T-helper 1 cell treated with Interleukin-12 subunit alpha and Interleukin-12 subunit beta and Interleukin-4 antibody, amounts not matched to agents 30 μg/mL and 1 μg/mL, for 36 hours (primary cell): ENCODE measurements at regions not wholly inside any gene's neighbourhood (a gene's known extent, or its start where the extent isn't known, plus 50 kb on each side); places are given as distances from the start of the nearest gene placed in this dataset.
"Not testable (repeated sequence)": the region's sequence is repeated elsewhere in the genome, so short reads cannot be mapped to it uniquely, and the experiment has no call there.

ENCODE experiments used
- H3K27ac Mint-ChIP-seq: one replicate; pipeline ENCODE4 v1.8.0; 2021; ENCODE audit warnings: mild to moderate bottlenecking, mixed read lengths
- H3K27me3 Mint-ChIP-seq: one replicate; pipeline ENCODE4 v1.8.0; 2021; ENCODE audit warnings: low read depth, mixed read lengths
- H3K36me3 Mint-ChIP-seq: one replicate; pipeline ENCODE4 v1.8.0; 2021; ENCODE audit warnings: low read depth, mixed read lengths
- H3K4me1 Mint-ChIP-seq: one replicate; pipeline ENCODE4 v1.8.0; 2021; ENCODE audit warnings: low read depth, mixed read lengths
- H3K4me3 Mint-ChIP-seq: one replicate; pipeline ENCODE4 v1.8.0; 2021; ENCODE audit warnings: mild to moderate bottlenecking, moderate library complexity, mixed read lengths
- H3K9me3 Mint-ChIP-seq: one replicate; pipeline ENCODE4 v1.8.0; 2021; ENCODE audit warnings: mixed read lengths

DNA sequence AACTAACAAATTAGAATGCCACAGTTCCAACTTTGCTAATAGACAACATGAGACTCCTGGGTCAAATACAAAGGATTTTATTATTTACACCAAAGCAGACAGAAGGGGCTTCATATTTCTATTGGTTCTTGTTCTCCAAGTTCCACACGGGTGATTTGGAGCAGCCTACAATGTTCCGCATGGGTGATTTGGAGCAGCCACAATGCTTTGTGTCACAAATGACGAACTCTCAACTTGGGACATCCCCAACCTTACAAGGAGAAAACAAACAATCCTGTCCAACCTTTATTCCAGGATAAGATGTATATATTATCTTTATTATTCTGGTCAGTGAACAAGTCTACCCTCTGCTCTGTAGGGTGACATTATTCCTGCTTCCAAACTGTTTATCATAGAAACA lies 694.3 kb upstream of the MGAT4C start:
- no peaks in the 10 kb centered on the region for H3K9me3 Mint-ChIP-seq
- no peak overlapping the region for H3K27ac Mint-ChIP-seq
- no peak overlapping the region for H3K4me3 Mint-ChIP-seq
- no peaks in the 10 kb centered on the region for H3K4me1 Mint-ChIP-seq
- no peaks in the 10 kb centered on the region for H3K36me3 Mint-ChIP-seq
- no peaks in the 10 kb centered on the region for H3K27me3 Mint-ChIP-seq

DNA sequence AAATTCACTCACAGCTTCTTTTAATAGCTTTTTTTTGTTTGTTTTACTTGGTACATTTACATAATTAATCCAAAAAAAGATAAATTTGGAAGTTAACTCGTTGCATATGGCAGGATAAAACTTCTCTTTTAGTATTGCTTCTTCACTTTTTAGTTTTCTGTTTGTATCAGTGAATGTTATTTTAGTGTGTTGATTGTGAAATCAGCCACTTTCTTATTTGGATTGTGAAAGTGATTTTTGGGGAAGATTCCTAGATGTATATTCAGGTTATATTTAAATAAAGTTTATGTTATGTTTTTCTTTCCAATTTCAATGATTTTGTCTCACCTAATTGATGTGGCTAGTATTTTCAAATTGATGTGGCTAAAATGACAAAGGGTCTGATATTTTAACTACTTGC lies 693.9 kb upstream of the MGAT4C start:
- H3K27me3 Mint-ChIP-seq = no peaks in the 10 kb centered on the region
- no peak overlapping the region for H3K27ac Mint-ChIP-seq
- H3K36me3 Mint-ChIP-seq = no peaks in the 10 kb centered on the region
- H3K9me3 Mint-ChIP-seq = no peaks in the 10 kb centered on the region
- no peak overlapping the region for H3K4me3 Mint-ChIP-seq
- no peaks in the 10 kb centered on the region for H3K4me1 Mint-ChIP-seq

DNA sequence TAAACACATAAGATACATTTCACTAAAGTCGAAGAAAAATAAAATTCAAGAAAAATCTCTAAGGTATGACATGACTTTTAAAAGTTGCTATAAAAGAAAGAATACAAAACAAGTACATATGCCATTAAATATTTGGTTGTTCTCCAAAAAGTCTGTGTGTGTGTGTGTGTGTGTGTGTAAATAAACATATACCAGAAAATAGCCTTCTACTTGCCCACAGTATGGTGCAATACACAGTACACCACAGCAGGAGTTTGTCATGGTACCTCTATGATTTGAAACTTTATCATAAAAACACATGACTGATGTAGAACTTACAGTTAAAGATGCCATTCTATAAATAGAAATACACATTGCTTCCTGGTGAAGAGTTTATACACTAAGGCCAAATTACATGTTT lies 692.7 kb upstream of the MGAT4C start:
- Mint-ChIP-seq H3K27ac (no peak overlapping the region), H3K4me1 (no peaks in the 10 kb centered on the region), H3K27me3 (no peaks in the 10 kb centered on the region), H3K9me3 (no peaks in the 10 kb centered on the region), H3K36me3 (no peaks in the 10 kb centered on the region), H3K4me3 (no peak overlapping the region)

GRCh38 chr12:86945685-86946196 lies 689.5 kb upstream of the MGAT4C start:
- Mint-ChIP-seq H3K9me3 (peaks cover 16% of the 10 kb centered on the region), H3K27ac (no peak overlapping the region), H3K27me3 (no peaks in the 10 kb centered on the region), H3K4me3 (no peak overlapping the region), H3K36me3 (no peaks in the 10 kb centered on the region), H3K4me1 (no peaks in the 10 kb centered on the region)

DNA sequence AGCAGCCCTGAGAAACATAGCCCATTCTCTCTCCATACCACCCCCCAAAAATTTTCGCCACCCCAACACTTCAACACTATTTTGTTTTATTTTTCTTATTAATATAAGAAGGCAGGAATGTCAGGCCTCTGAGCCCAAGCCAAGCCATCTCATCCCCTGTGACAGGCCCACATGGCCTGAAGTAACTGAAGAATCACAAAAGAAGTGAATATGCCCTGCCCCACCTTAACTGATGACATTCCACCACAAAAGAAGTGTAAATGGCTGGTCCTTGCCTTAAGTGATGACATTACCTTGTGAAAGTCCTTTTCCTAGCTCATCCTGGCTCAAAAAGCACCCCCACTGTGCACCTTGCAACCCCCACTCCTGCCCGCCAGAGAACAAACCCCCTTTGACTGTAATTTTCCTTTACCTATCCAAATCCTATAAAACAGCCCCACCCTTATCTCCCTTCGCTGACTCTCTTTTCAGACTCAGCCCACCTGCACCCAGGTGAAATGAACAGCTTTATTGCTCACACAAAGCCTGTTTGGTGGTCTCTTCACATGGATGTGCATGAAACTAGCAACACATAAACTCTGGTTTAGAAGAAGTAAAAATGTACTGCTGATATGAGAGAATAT lies 688.1 kb upstream of the MGAT4C start:
- not testable (repeated sequence) for H3K4me3 Mint-ChIP-seq, H3K27me3 Mint-ChIP-seq, H3K36me3 Mint-ChIP-seq, H3K27ac Mint-ChIP-seq, H3K4me1 Mint-ChIP-seq
- H3K9me3 Mint-ChIP-seq = peaks cover 24% of the 10 kb centered on the region

DNA sequence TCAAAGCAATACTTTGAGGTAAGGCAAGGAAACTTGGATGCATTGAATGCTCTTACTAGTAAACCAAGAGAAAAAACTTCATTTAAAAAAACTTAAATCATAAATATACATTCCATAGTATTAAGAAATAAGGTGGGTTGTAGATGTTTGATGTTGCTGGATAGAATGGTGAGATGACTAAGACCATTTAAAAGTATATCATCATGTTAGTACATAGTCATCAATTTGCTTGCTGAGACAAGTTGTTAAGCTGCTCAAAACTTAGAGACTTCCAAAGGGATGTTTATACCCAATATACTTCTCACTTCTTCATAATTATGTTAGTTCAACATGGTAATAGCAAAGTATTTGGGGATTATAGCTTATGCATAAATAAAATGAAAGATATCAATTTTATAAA lies 675.5 kb upstream of the MGAT4C start:
- Mint-ChIP-seq H3K4me1 (no peaks in the 10 kb centered on the region), H3K9me3 (peaks cover 5% of the 10 kb centered on the region), H3K4me3 (no peak overlapping the region), H3K27me3 (no peaks in the 10 kb centered on the region), H3K36me3 (no peaks in the 10 kb centered on the region), H3K27ac (no peak overlapping the region)

GRCh38 chr12:86929962-86930361 lies 673.8 kb upstream of the MGAT4C start:
- no peak overlapping the region for H3K4me3 Mint-ChIP-seq
- H3K36me3 Mint-ChIP-seq = no peaks in the 10 kb centered on the region
- H3K27ac Mint-ChIP-seq = no peak overlapping the region
- H3K27me3 Mint-ChIP-seq = no peaks in the 10 kb centered on the region
- no peaks in the 10 kb centered on the region for H3K4me1 Mint-ChIP-seq
- peaks cover 5% of the 10 kb centered on the region for H3K9me3 Mint-ChIP-seq

DNA sequence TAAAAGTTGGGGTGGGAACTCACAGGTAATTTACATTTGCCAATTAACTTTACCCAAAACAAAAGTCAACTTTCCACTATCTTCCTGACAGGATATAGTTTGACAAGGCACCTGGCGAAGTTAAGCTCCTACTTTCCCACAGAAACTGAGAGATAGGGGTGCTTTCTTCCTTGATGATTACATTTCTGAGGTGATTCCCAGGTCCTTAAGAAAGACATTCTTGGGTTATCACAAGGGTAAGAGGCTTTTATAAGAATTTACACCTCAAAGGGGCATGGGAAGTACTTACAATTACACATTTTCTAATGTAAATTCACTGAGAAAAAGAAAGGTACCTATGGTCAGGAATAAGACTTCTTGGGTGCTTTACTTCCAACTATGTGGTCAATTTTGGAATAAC lies 660.9 kb upstream of the MGAT4C start:
- Mint-ChIP-seq H3K4me1 (no peaks in the 10 kb centered on the region), H3K36me3 (no peaks in the 10 kb centered on the region), H3K9me3 (peaks cover 4% of the 10 kb centered on the region), H3K27ac (no peak overlapping the region), H3K27me3 (no peaks in the 10 kb centered on the region), H3K4me3 (no peak overlapping the region)

- Mint-ChIP-seq H3K4me3 (no peak overlapping the region), H3K27me3 (no peaks in the 10 kb centered on the region), H3K9me3 (no peaks in the 10 kb centered on the region), H3K36me3 (no peaks in the 10 kb centered on the region), H3K4me1 (no peaks in the 10 kb centered on the region), H3K27ac (no peak overlapping the region)
These were observed 658.5 kb upstream of the MGAT4C start for GRCh38 chr12:86914721-86915120.

- no peaks in the 10 kb centered on the region for H3K4me1 Mint-ChIP-seq
- H3K4me3 Mint-ChIP-seq = no peak overlapping the region
- no peaks in the 10 kb centered on the region for H3K9me3 Mint-ChIP-seq
- no peak overlapping the region for H3K27ac Mint-ChIP-seq
- H3K27me3 Mint-ChIP-seq = no peaks in the 10 kb centered on the region
- H3K36me3 Mint-ChIP-seq = no peaks in the 10 kb centered on the region
These were observed 655.8 kb upstream of the MGAT4C start for GRCh38 chr12:86911973-86912372.

DNA sequence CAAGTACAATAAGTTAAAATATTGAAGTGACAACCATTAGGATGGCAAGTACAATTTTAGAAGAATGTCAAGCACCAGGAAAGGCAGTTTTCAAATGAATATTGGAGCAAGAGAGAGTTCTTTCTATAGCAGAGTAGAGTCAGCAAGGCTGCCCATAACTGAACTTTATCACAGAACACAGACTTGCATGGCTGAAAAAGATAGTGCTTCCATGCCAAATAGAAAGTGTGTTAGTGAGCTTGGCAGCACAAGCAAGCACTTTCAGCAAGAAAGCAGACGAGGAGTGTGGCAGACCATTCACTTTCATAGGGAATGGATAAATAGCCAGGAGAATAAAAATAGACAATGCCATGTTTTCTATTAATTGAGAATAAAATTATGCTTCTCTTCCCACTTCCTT lies 647.0 kb upstream of the MGAT4C start:
- H3K27me3 Mint-ChIP-seq = no peaks in the 10 kb centered on the region
- H3K4me1 Mint-ChIP-seq = no peaks in the 10 kb centered on the region
- no peak overlapping the region for H3K27ac Mint-ChIP-seq
- H3K9me3 Mint-ChIP-seq = no peaks in the 10 kb centered on the region
- no peaks in the 10 kb centered on the region for H3K36me3 Mint-ChIP-seq
- no peak overlapping the region for H3K4me3 Mint-ChIP-seq

DNA sequence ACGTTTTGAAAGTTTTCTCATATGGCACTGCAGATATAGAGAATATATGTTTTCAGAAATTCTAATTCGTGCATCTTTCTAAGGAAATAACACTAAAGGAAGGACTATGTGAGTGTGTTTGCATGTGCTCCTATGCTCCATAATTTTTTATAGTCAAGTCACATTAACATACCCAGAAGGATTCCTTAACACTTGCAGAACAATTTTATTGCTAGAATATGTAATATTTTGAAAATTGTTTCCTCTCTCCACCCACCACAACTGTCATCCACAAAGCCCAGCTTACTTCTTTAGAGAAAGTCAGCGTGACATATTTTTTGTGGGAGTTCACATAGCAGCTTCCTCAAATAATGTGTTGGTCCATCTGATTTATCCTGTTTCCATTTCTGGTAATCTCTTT lies 604.6 kb upstream of the MGAT4C start:
- Mint-ChIP-seq H3K4me3 (no peak overlapping the region), H3K27ac (no peak overlapping the region), H3K9me3 (peaks cover 7% of the 10 kb centered on the region), H3K4me1 (no peaks in the 10 kb centered on the region), H3K27me3 (no peaks in the 10 kb centered on the region), H3K36me3 (no peaks in the 10 kb centered on the region)

DNA sequence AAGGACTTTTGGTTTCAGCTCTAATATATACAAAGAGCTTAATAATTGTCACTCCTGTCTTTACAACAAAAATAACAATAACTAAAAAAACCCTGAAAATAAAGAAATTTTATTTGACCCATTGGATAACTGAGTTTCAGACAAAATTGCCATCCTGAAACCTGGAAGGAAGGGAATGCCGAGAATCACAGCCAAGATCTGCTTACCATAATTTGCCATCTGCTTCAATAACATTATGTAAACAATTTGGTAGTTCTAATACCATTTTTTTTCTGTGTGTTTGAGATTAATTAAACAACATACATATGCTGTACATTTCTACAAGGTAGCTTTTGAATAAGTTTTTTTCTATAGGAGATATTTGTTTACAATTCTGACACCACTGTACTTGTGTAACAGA lies 596.3 kb upstream of the MGAT4C start:
- Mint-ChIP-seq H3K27me3 (no peaks in the 10 kb centered on the region), H3K27ac (no peak overlapping the region), H3K9me3 (no peaks in the 10 kb centered on the region), H3K4me3 (no peak overlapping the region), H3K36me3 (no peaks in the 10 kb centered on the region), H3K4me1 (no peaks in the 10 kb centered on the region)

DNA sequence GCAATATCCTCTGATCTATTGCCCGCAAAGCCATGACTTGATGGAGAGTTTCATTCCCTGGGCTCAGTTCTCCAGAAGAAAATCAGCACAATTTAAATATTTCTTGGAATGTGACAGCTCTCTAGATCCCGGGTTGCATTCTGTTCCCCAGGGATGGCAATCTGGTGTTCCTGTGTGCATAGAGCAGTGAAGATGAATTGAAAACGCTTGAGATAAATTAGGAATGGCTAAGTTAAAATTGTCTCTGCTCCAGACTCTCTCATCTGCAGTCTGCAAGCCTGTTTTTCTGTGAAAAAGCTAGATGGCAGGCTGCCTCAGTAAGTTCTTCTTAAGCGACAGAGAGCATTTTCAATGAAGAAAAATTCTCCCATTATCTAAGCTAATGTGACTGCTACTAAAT lies 582.5 kb upstream of the MGAT4C start:
- H3K27ac Mint-ChIP-seq = no peak overlapping the region
- H3K27me3 Mint-ChIP-seq = no peaks in the 10 kb centered on the region
- H3K4me1 Mint-ChIP-seq = no peaks in the 10 kb centered on the region
- peaks cover 6% of the 10 kb centered on the region for H3K9me3 Mint-ChIP-seq
- no peaks in the 10 kb centered on the region for H3K36me3 Mint-ChIP-seq
- no peak overlapping the region for H3K4me3 Mint-ChIP-seq

GRCh38 chr12:86838260-86838659 lies 582.1 kb upstream of the MGAT4C start:
- Mint-ChIP-seq H3K4me1 (no peaks in the 10 kb centered on the region), H3K27me3 (no peaks in the 10 kb centered on the region), H3K27ac (no peak overlapping the region), H3K4me3 (no peak overlapping the region), H3K36me3 (no peaks in the 10 kb centered on the region), H3K9me3 (peaks cover 6% of the 10 kb centered on the region)

- H3K9me3 Mint-ChIP-seq = peaks cover 6% of the 10 kb centered on the region
- H3K27ac Mint-ChIP-seq = no peak overlapping the region
- H3K36me3 Mint-ChIP-seq = no peaks in the 10 kb centered on the region
- no peak overlapping the region for H3K4me3 Mint-ChIP-seq
- H3K27me3 Mint-ChIP-seq = no peaks in the 10 kb centered on the region
- no peaks in the 10 kb centered on the region for H3K4me1 Mint-ChIP-seq
These were observed 581.1 kb upstream of the MGAT4C start for GRCh38 chr12:86837246-86837645.
